CD4-positive, alpha-beta T cell treated with Interleukin-1 beta for 1 hour (primary cell): ENCODE measurements at regions not wholly inside any gene's neighbourhood (a gene's known extent, or its start where the extent isn't known, plus 50 kb on each side); places are given as distances from the start of the nearest gene placed in this dataset.

ENCODE experiments used
- DNase-seq, 2 donors: peaks; one replicate each; pipeline ENCODE4 v3.0.0-alpha.2; 2020 to 2022

- no peak for DNase-seq
Measured at GRCh38 chr5:88613051-88613450, 269.9 kb downstream of the MEF2C start.

GRCh38 chr5:88610586-88610985, 272.4 kb downstream of the MEF2C start:
- DNase-seq: no peak

- DNase-seq: no peak
Measured at GRCh38 chr5:88607492-88607891, 275.5 kb downstream of the MEF2C start.

- DNase-seq: no peak
Measured at GRCh38 chr5:88606626-88607025, 276.4 kb downstream of the MEF2C start.

- DNase-seq: no peak
Measured at GRCh38 chr5:88606173-88606572, 276.8 kb downstream of the MEF2C start.

GRCh38 chr5:88602584-88602983, 280.4 kb downstream of the MEF2C start:
- no peak for DNase-seq

- DNase-seq: no peak
Measured at GRCh38 chr5:88594441-88594840, 288.5 kb downstream of the MEF2C start.

- no peak for DNase-seq
Measured at GRCh38 chr5:88588609-88589008, 294.4 kb downstream of the MEF2C start.

GRCh38 chr5:88583471-88583870, 299.5 kb downstream of the MEF2C start:
- no peak for DNase-seq

- no peak for DNase-seq
Measured at GRCh38 chr5:88558366-88558765, 289.7 kb upstream of the TMEM161B start.

GRCh38 chr5:88557881-88558280, 289.2 kb upstream of the TMEM161B start:
- DNase-seq: no peak

- DNase-seq: no peak
Measured at GRCh38 chr5:88557131-88557530, 288.5 kb upstream of the TMEM161B start.

GRCh38 chr5:88556406-88556805, 287.8 kb upstream of the TMEM161B start:
- no peak for DNase-seq

GRCh38 chr5:88555674-88556073, 287.0 kb upstream of the TMEM161B start:
- no peak for DNase-seq

GRCh38 chr5:88553986-88554385, 285.3 kb upstream of the TMEM161B start:
- DNase-seq: no peak

- DNase-seq: no peak
Measured at GRCh38 chr5:88553136-88553875, 284.7 kb upstream of the TMEM161B start.

- no peak for DNase-seq
Measured at GRCh38 chr5:88552426-88552825, 283.8 kb upstream of the TMEM161B start.

GRCh38 chr5:88551724-88552345, 283.2 kb upstream of the TMEM161B start:
- no peak for DNase-seq

GRCh38 chr5:88550736-88551135, 282.1 kb upstream of the TMEM161B start:
- no peak for DNase-seq

- DNase-seq: no peak
Measured at GRCh38 chr5:88548136-88548805, 279.6 kb upstream of the TMEM161B start.

GRCh38 chr5:88545338-88545737, 276.7 kb upstream of the TMEM161B start:
- no peak for DNase-seq

GRCh38 chr5:88544671-88545070, 276.0 kb upstream of the TMEM161B start:
- no peak for DNase-seq

GRCh38 chr5:88544136-88544645, 275.5 kb upstream of the TMEM161B start:
- DNase-seq: no peak

- DNase-seq: no peak
Measured at GRCh38 chr5:88542786-88543185, 274.1 kb upstream of the TMEM161B start.
